ENCODE measurements at regions not wholly inside any gene's neighbourhood (a gene's known extent, or its start where the extent isn't known, plus 50 kb on each side); places are given as distances from the start of the nearest gene placed in this dataset.

DNA sequence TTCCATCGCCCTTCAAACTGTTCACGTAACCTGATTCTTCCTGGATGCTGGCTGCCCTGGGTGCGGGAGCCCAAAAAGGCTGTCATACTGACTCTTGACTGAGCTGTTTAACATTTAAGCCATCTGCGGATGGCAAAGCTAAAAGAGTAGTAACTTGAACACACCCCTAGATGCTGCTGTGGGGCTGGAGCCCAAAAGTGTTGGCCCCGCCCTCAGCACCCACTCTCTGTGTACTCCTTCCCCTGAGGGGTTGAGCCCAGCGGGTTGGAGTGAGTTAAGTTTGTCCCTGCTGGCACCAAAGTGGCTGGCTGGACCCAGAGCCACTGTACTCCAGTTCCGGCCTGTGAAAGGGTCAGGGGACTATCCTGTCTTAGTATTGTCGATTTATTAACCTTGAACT lies 640.6 kb downstream of the PTPRU start:
- no peak for TF ChIP-seq POLR2A (IDR thresholded peaks at IDR 0.05)
- no peak for TF ChIP-seq EP300 (IDR thresholded peaks at IDR 0.05)
- TF ChIP-seq, protein P1, sequence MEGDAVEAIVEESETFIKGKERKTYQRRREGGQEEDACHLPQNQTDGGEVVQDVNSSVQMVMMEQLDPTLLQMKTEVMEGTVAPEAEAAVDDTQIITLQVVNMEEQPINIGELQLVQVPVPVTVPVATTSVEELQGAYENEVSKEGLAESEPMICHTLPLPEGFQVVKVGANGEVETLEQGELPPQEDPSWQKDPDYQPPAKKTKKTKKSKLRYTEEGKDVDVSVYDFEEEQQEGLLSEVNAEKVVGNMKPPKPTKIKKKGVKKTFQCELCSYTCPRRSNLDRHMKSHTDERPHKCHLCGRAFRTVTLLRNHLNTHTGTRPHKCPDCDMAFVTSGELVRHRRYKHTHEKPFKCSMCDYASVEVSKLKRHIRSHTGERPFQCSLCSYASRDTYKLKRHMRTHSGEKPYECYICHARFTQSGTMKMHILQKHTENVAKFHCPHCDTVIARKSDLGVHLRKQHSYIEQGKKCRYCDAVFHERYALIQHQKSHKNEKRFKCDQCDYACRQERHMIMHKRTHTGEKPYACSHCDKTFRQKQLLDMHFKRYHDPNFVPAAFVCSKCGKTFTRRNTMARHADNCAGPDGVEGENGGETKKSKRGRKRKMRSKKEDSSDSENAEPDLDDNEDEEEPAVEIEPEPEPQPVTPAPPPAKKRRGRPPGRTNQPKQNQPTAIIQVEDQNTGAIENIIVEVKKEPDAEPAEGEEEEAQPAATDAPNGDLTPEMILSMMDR (IDR thresholded peaks at IDR 0.05), result no peak
- no peak for DNase-seq
- WGBS, 3 donors, result 70 to 75% (median 73%) methylated on average over 8 of the region's 8 CpGs
- H3K9me3 ChIP-seq, result no peaks in the 10 kb centered on the region
- H3K4me1 ChIP-seq (ENCODE audit: insufficient read depth), result no peaks in the 10 kb centered on the region
- H3K4me3 ChIP-seq, result no peak overlapping the region
- no peak overlapping the region for H3K27ac ChIP-seq
- no peaks in the 10 kb centered on the region for H3K27me3 ChIP-seq
- intact Hi-C loops (cut with DNase I), result no loop called here
- no peaks in the 10 kb centered on the region for H3K36me3 ChIP-seq

DNA sequence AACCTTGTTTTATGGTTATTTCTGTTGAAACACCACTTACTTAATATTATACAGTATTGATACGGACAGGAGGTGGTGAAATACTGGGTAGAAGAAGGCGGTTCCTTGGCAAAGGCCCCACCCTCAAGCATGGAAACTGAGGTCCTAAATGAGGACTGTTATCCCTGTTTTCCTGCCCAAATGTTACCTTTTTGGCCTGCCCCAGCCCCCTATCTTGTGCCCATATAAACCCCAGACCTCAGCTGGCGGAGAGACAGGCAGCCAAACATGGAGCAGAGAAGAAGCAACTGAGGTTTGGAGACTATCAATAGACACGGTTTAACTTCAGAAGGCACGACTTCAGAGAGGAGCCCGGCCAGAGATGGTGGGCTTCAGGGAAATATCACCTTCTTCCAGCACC lies 640.1 kb downstream of the PTPRU start:
- intact Hi-C loops (cut with DNase I), result no loop called here
- H3K27me3 ChIP-seq, result no peaks in the 10 kb centered on the region
- no peaks in the 10 kb centered on the region for H3K9me3 ChIP-seq
- WGBS, 3 donors, result 86 to 93% (median 88%) methylated on average over 6 of the region's 6 CpGs
- no peak for DNase-seq
- no peaks in the 10 kb centered on the region for H3K36me3 ChIP-seq
- no peak for TF ChIP-seq POLR2A (IDR thresholded peaks at IDR 0.05)
- no peak for TF ChIP-seq EP300 (IDR thresholded peaks at IDR 0.05)
- TF ChIP-seq, protein P1 (IDR thresholded peaks at IDR 0.05), result no peak
- no peaks in the 10 kb centered on the region for H3K4me1 ChIP-seq (ENCODE audit: insufficient read depth)
- no peak overlapping the region for H3K27ac ChIP-seq
- no peak overlapping the region for H3K4me3 ChIP-seq

DNA sequence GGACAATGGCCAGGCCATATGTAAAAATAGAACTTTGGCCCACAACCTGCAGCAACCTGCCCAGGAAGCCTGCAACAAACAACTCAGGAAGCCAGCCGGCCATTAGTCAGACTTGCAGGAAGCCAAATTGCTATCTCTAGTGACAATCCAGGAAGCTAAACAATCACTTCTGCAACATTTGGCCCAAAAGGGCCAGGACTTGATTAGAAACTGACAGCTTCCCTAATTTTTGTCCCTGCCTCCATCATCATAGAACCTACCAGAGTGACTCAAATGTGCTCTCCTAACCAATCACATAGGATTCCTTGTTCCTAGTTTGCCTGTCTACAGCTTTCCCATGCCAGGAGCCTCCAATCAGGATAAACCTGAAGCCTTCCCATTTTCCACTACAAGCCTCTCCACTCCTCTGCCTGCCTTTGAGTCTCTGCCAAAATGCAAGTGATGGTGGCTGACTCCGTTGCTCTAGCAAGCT lies 639.3 kb downstream of the PTPRU start:
- H3K27ac ChIP-seq, result no peak overlapping the region
- intact Hi-C loops (cut with DNase I), result no loop called here
- no peak overlapping the region for H3K4me3 ChIP-seq
- DNase-seq, result no peak
- no peaks in the 10 kb centered on the region for H3K36me3 ChIP-seq
- TF ChIP-seq EP300 (IDR thresholded peaks at IDR 0.05), result no peak
- TF ChIP-seq, protein P1 (IDR thresholded peaks at IDR 0.05), result no peak
- no peak for TF ChIP-seq POLR2A (IDR thresholded peaks at IDR 0.05)
- H3K4me1 ChIP-seq (ENCODE audit: insufficient read depth), result no peaks in the 10 kb centered on the region
- 17 to 25% (median 22%) methylated on average over 2 of the region's 2 CpGs for WGBS, 3 donors
- H3K9me3 ChIP-seq, result no peaks in the 10 kb centered on the region
- no peaks in the 10 kb centered on the region for H3K27me3 ChIP-seq

DNA sequence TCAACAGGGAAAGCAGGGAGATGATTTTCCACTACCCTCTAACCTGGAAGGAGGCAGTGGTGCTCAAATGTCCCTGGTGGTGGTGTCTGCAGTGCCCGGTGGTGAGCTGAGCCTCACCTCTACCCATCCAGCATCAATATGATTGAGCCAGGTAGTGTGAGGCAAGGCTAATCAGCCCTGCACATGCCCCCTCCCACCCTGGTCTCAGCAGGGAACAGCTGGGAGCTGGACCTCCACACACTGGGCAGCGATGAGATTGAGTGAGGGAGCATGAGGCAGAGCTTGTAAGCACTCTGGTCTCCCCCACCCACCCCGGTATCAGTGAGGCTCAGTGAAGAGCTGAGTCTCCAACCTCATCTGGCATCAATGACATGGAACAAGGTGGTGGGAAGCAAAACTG lies 634.3 kb downstream of the PTPRU start:
- DNase-seq, result no peak
- no peak overlapping the region for H3K27ac ChIP-seq

More for the DNA sequence above, 634.3 kb downstream of the PTPRU start:
- Histone ChIP-seq H3K9me3 (no peaks in the 10 kb centered on the region), H3K27me3 (no peaks in the 10 kb centered on the region), H3K4me1 (ENCODE audit: insufficient read depth) (no peaks in the 10 kb centered on the region), H3K4me3 (no peak overlapping the region), H3K36me3 (no peaks in the 10 kb centered on the region)
- no peak for TF ChIP-seq POLR2A (IDR thresholded peaks at IDR 0.05)
- TF ChIP-seq, protein P1 (IDR thresholded peaks at IDR 0.05), result no peak
- TF ChIP-seq EP300 (IDR thresholded peaks at IDR 0.05), result no peak
- intact Hi-C loops (cut with DNase I), result no loop called here
- WGBS, 3 donors, result 88 to 93% (median 90%) methylated on average over 3 of the region's 3 CpGs

Data from ovary (tissue), 7 donors.